Testis (tissue), 2 donors: ENCODE measurements at regions not wholly inside any gene's neighbourhood (a gene's known extent, or its start where the extent isn't known, plus 50 kb on each side); places are given as distances from the start of the nearest gene placed in this dataset.

Experiments used
- CTCF ChIP-seq, 3 experiments: fragments of 450-650 bp in 2 of 3; fragments of 200-600 bp in 1 of 3; sonication (generic) in 1 of 3; IDR thresholded peaks; one replicate each; pipeline ENCODE4 v1.5.1; 2016 to 2019; ENCODE audit warnings: antibody characterized with exemption in 3 of 3, mild to moderate bottlenecking in 2 of 3, moderate library complexity in 1 of 3
- POLR2A ChIP-seq: fragments of 450-650 bp; IDR thresholded peaks from one replicate; pipeline ENCODE4 v1.6.1; 2017; ENCODE audit warnings: antibody characterized with exemption, mild to moderate bottlenecking, moderate library complexity

GRCh38 chr12:11965258-11965910 is 105.4 kb upstream of the BCL2L14 start:
- TF ChIP-seq CTCF (IDR thresholded peaks at IDR 0.05), result no peak
- TF ChIP-seq POLR2A, result no peak
